ENCODE measurements at regions not wholly inside any gene's neighbourhood (a gene's known extent, or its start where the extent isn't known, plus 50 kb on each side); places are given as distances from the start of the nearest gene placed in this dataset.
A peak's percentile ranks its signal among the peaks of the same experiment; 100 is the strongest.

GRCh38 chr4:148998719-148999118 lies 556.5 kb upstream of the NR3C2 start:
- SMC1A ChIA-PET (ENCODE audit: uncharacterized antibody, unreplicated experiment) = no interaction called here
- H3K36me3 ChIP-seq (ENCODE audit: control insufficient read depth in 2 of 2, insufficient read depth in 2 of 2, low read length in 1 of 2) = no peaks in the 10 kb centered on the region
- POLR2A ChIA-PET = no interaction called here
- no TSS peak for BruUV-seq (replicated peaks)
- no peak overlapping the region for H3K9ac ChIP-seq (ENCODE audit: control insufficient read depth, insufficient read depth, low read length)
- no peaks in the 10 kb centered on the region for H4K20me1 ChIP-seq (ENCODE audit: control insufficient read depth, insufficient read depth)
- no peak overlapping the region for H3K4me3 ChIP-seq
- no peak for FAIRE-seq
- no peak overlapping the region for H2AFZ ChIP-seq (ENCODE audit: control insufficient read depth, low read depth, low read length)
- no peaks in the 10 kb centered on the region for H3K9me3 ChIP-seq (replicated peaks; ENCODE audit: control insufficient read depth, insufficient read depth, low read length)
- H3K27ac ChIP-seq (ENCODE audit: control insufficient read depth, insufficient read depth) = no peak overlapping the region
- H3K79me2 ChIP-seq (ENCODE audit: control insufficient read depth, insufficient read depth, low read length) = no peaks in the 10 kb centered on the region
- TF ChIP-seq RAD21 (IDR thresholded peaks at IDR 0.05; ENCODE audit: insufficient read depth, low read depth, low read length) (peak; percentile 31; the same call in 1 of the 2 replicates), HDAC2 (IDR thresholded peaks at IDR 0.05) (no peak), E2F8 (IDR thresholded peaks at IDR 0.05; ENCODE audit: low read depth, partially characterized antibody) (no peak), SMC3 (IDR thresholded peaks at IDR 0.05; ENCODE audit: borderline replicate concordance, low read length) (peak; percentile 11; the same call in 1 of the 2 replicates), CTCF (IDR thresholded peaks at IDR 0.05 in 2 of 3, conservative IDR thresholded peaks at IDR 0.05 in 1 of 3; ENCODE audit: control insufficient read depth in 2 of 3, extremely low read depth in 1 of 3, insufficient read depth in 1 of 3, low read depth in 3 of 3, low read length in 3 of 3) (peak; percentile 27 to 36 (median 30); a peak in 2 of 6 replicates), USF2 (IDR thresholded peaks at IDR 0.05; ENCODE audit: borderline replicate concordance, low read depth, low read length) (no peak)
- in situ Hi-C loops (cut with MboI) (no loop called here), intact Hi-C loops (cut with micrococcal nuclease; ENCODE audit: unreplicated experiment) (loop anchor here (1.0 to 10.0 kb wide), 2 partner anchors 186 to 266 kb away; no protein-coding TSS in a partner anchor)
- DNase-seq (ENCODE audit: low read depth, low spot score) = no peak
- CTCF ChIA-PET = interaction anchor here (1.6 kb wide), 1 partner anchor 27 kb away, joined by 4 read pairs; no protein-coding TSS in a partner anchor
- H3K27me3 ChIP-seq (replicated peaks in 1 of 2; ENCODE audit: control insufficient read depth in 2 of 2, insufficient read depth in 2 of 2, low read length in 1 of 2) = no peaks in the 10 kb centered on the region
- no peak overlapping the region for H3K4me2 ChIP-seq (ENCODE audit: control insufficient read depth, insufficient read depth)
- WGBS (ENCODE audit: insufficient coverage, insufficient replicate concordance, low lambda C conversion rate, missing lambda C conversion rate) = 0% methylated on average over 2 of the region's 2 CpGs
- H3K4me1 ChIP-seq (ENCODE audit: control insufficient read depth, insufficient read depth, low read length) = no peaks in the 10 kb centered on the region
- ATAC-seq = peak; percentile 67
- RAD21 ChIA-PET (ENCODE audit: unreplicated experiment) = no interaction called here

Measured in GM12878 (cell line).